Loucy (cell line): ENCODE measurements at regions not wholly inside any gene's neighbourhood (a gene's known extent, or its start where the extent isn't known, plus 50 kb on each side); places are given as distances from the start of the nearest gene placed in this dataset.

Experiments used
- H2AFZ ChIP-seq: fragments of 200-600 bp; sonication (generic); 2 replicates; pipeline ENCODE4 v1.6.0; 2016; ENCODE audit warnings: antibody characterized with exemption, mild to moderate bottlenecking, low read length, moderate library complexity
- H3F3A ChIP-seq: fragments of 200-600 bp; 2 replicates; pipeline ENCODE4 v1.6.0; 2016; ENCODE audit warnings: antibody characterized with exemption, low read depth, mild to moderate bottlenecking
- H3K27me3 ChIP-seq: fragments of 200-600 bp; sonication (generic); 2 replicates; pipeline ENCODE4 v1.6.1; 2014; ENCODE audit warnings: low read length, mild to moderate bottlenecking; ENCODE audit not compliant: insufficient read depth, poor library complexity, severe bottlenecking
- H3K36me3 ChIP-seq: fragments of 200-600 bp; sonication (generic); 2 replicates; pipeline ENCODE4 v1.6.1; 2016; ENCODE audit warnings: low read length; ENCODE audit not compliant: insufficient read depth
- H3K4me1 ChIP-seq: fragments of 200-600 bp; sonication (generic); 2 replicates; pipeline ENCODE4 v1.5.1; 2014; ENCODE audit warnings: low read length, mild to moderate bottlenecking; ENCODE audit not compliant: insufficient read depth, poor library complexity, severe bottlenecking
- H3K4me2 ChIP-seq: fragments of 200-600 bp; sonication (generic); 2 replicates; pipeline ENCODE4 v1.6.0; 2014; ENCODE audit warnings: antibody characterized with exemption, low read length, low read depth, mild to moderate bottlenecking; ENCODE audit not compliant: poor library complexity, severe bottlenecking
- H3K4me3 ChIP-seq: fragments of 200-600 bp; sonication (generic); 2 replicates; pipeline ENCODE4 v1.5.1; 2014; ENCODE audit warnings: low read length, mild to moderate bottlenecking, mixed read lengths; ENCODE audit not compliant: poor library complexity, severe bottlenecking
- H3K79me2 ChIP-seq: fragments of 200-600 bp; sonication (generic); 2 replicates; pipeline ENCODE4 v1.6.1; 2014; ENCODE audit warnings: low read length; ENCODE audit not compliant: insufficient read depth
- H3K9ac ChIP-seq: fragments of 200-600 bp; sonication (generic); 2 replicates; pipeline ENCODE4 v1.6.0; 2014; ENCODE audit warnings: mild to moderate bottlenecking, low read depth, low read length, moderate library complexity; ENCODE audit not compliant: poor library complexity, severe bottlenecking
- H3K9me2 ChIP-seq: fragments of 200-600 bp; sonication (generic); replicated peaks from 2 replicates; pipeline ENCODE4 v1.6.1; 2016; ENCODE audit warnings: low read depth, low read length, mixed read lengths
- H3K9me3 ChIP-seq: fragments of 200-600 bp; sonication (generic); 2 replicates; pipeline ENCODE4 v1.6.1; 2014; ENCODE audit warnings: mild to moderate bottlenecking, antibody characterized with exemption, low read length, low read depth; ENCODE audit not compliant: insufficient read depth
- H4K20me1 ChIP-seq: fragments of 200-600 bp; sonication (generic); 2 replicates; pipeline ENCODE4 v1.6.0; 2014; ENCODE audit warnings: antibody characterized with exemption, low read length, mild to moderate bottlenecking; ENCODE audit not compliant: insufficient read depth, poor library complexity, severe bottlenecking
- CTCF ChIP-seq: fragments of 200-600 bp; sonication (generic); conservative IDR thresholded peaks from 2 replicates; pipeline ENCODE4 v1.5.1; 2014; ENCODE audit warnings: mild to moderate bottlenecking, antibody characterized with exemption, low read length
- EZH2phosphoT487 ChIP-seq: fragments of 200-600 bp; IDR thresholded peaks from 2 replicates; pipeline ENCODE4 v1.6.1; 2018; ENCODE audit warnings: antibody characterized with exemption, mild to moderate bottlenecking, moderate library complexity, borderline replicate concordance

- Histone ChIP-seq H3F3A (no peaks in the 10 kb centered on the region), H3K27me3 (no peaks in the 10 kb centered on the region)
Measured at GRCh38 chr2:71897137-71897480, 250.6 kb downstream of the CYP26B1 start.

DNA sequence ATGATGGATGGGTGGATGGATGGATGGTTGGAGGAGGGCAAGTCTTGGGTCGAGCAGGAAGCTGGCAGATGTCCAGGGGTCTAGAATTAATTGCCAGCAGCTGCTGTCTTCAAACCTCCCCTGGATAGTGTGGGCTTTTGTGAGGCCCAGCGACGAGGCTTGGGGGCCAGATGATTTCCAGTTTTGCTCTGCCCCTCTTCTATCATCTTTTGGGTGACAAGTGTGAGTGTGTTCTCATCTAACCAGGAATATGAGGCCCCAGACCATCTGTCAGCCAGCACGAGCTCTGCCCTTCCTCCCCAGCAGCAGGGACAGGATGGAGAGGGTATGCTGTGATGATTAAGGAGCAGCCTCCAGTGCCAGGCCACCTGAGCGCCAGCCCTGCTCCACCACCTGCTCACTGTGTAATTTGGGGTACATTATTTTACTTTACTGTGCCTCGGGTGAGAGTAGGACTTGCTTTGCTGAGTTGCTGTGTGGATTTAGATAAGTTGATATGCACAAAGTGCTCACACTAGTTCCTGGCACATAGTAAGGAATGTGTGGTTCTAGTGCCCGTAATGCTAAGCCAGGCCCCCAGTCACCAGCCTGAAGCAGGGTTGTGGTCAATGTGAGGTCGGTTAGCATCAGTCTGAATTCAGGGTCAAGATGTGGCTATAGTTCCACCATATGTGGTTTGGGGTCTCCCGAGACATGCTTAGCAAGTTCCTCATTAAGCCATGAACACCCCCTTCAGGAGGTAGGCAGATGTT is 251.1 kb downstream of the CYP26B1 start:
- H4K20me1 ChIP-seq: no peaks in the 10 kb centered on the region
- no peaks in the 10 kb centered on the region for H3F3A ChIP-seq
- H3K4me3 ChIP-seq: no peak overlapping the region
- no peaks in the 10 kb centered on the region for H3K4me1 ChIP-seq
- no peaks in the 10 kb centered on the region for H3K9me2 ChIP-seq
- no peak overlapping the region for H3K9ac ChIP-seq
- H3K79me2 ChIP-seq: no peaks in the 10 kb centered on the region
- TF ChIP-seq EZH2phosphoT487 (no peak), CTCF (no peak)
- H3K27me3 ChIP-seq: no peaks in the 10 kb centered on the region
- no peak overlapping the region for H2AFZ ChIP-seq
- H3K9me3 ChIP-seq: no peaks in the 10 kb centered on the region
- no peaks in the 10 kb centered on the region for H3K36me3 ChIP-seq
- H3K4me2 ChIP-seq: no peak overlapping the region

More at GRCh38 chr2:71897137-71897480, 250.6 kb downstream of the CYP26B1 start:
- H3K9me2 ChIP-seq: no peaks in the 10 kb centered on the region
- H3K9me3 ChIP-seq: no peaks in the 10 kb centered on the region
- no peaks in the 10 kb centered on the region for H3K36me3 ChIP-seq
- no peak for TF ChIP-seq CTCF
- no peak for TF ChIP-seq EZH2phosphoT487
- H3K4me1 ChIP-seq: no peaks in the 10 kb centered on the region
- H3K4me3 ChIP-seq: no peak overlapping the region
- H2AFZ ChIP-seq: no peak overlapping the region
- H3K4me2 ChIP-seq: no peak overlapping the region
- H3K9ac ChIP-seq: no peak overlapping the region
- no peaks in the 10 kb centered on the region for H4K20me1 ChIP-seq
- no peaks in the 10 kb centered on the region for H3K79me2 ChIP-seq

GRCh38 chr2:71895320-71896161 is 252.1 kb downstream of the CYP26B1 start:
- H2AFZ ChIP-seq: no peak overlapping the region
- no peaks in the 10 kb centered on the region for H3K9me3 ChIP-seq
- no peaks in the 10 kb centered on the region for H3K4me1 ChIP-seq
- H3K4me3 ChIP-seq: no peak overlapping the region
- no peaks in the 10 kb centered on the region for H4K20me1 ChIP-seq
- TF ChIP-seq EZH2phosphoT487: no peak
- no peak for TF ChIP-seq CTCF
- no peak overlapping the region for H3K9ac ChIP-seq
- no peak overlapping the region for H3K4me2 ChIP-seq
- no peaks in the 10 kb centered on the region for H3K79me2 ChIP-seq
- no peaks in the 10 kb centered on the region for H3K27me3 ChIP-seq
- H3K9me2 ChIP-seq: no peaks in the 10 kb centered on the region
- H3F3A ChIP-seq: no peaks in the 10 kb centered on the region
- H3K36me3 ChIP-seq: no peaks in the 10 kb centered on the region
